ENCODE measurements at regions not wholly inside any gene's neighbourhood (a gene's known extent, or its start where the extent isn't known, plus 50 kb on each side); places are given as distances from the start of the nearest gene placed in this dataset.
"Not testable (repeated sequence)": the region's sequence is repeated elsewhere in the genome, so short reads cannot be mapped to it uniquely, and the experiment has no call there.

DNA sequence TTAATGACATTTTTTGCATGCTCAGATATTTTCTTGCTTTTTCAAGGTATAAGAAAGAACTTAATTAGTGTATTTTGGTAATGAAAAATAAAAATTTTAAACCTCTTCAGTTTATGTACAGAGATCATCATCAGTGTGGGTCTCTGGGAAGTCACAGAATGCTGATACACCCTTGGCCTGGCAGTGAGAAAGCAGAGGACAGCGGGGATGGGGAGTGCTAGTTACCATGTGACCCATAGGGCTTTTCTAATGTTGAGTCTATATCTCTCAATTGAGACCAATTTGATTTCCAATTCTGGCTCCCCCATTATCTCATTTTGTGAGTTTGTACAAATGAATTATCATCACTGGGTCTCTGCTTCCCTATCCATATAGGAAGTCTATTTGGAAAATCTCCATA lies 305.7 kb downstream of the CYRIA start:
- no peak for DNase-seq

DNA sequence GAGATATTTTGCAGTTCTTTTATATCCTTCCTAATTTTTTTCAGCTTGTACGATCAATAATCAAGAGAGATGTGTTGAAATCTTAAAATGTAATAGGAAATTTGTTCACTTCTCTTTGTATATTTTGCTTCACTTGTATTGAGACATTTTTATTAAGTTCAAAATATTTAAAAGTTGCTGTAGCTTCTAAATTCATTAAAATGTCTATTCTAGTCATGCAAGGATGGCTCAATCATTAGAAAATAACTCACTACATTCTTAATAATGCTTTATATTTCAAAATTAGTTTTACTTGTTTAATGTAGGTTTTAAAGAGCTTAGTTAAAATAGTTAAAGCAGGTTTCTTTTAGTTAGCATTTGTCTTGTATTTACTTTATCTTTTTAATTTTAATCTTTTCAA lies 308.4 kb downstream of the CYRIA start:
- DNase-seq, result no peak

DNA sequence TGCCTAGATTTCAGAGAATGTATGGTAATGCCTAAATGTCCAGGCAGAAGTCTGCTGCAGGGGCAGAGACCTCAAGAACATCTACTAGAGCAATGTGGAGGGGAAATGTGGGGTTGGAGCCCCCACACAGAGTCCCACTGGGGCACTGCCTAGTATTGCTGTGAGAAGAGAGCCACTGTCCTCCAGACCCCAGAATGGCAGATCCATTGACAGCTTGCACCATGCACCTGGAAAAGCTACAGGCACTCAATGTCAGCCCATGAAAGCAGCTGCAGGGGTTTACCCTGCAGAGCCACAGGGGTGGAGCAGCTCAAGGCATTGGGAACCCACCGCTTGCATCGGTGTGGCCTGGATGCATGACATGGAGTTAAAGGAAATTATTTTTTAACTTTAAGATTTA lies 314.1 kb downstream of the CYRIA start:
- no peak for DNase-seq

DNA sequence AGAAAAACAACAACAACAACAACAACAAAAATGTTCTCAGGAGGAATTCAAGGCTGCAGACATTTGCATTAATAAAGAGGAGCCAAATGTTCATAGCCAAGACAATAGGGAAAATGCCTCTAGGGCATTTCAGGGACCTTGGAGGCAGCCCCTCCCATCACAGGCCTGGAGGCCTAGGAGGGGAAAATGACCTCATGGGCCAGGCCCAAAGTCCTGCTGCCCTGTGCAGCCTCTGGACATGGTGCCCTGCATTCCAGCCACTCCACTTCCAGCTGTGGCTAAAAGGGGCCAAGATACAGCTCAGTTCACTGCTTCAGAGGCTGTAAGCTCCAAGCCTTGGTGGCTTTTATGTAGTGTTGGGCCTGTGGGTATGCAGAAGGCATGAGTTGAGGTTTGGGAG lies 314.5 kb downstream of the CYRIA start:
- DNase-seq, result no peak

DNA sequence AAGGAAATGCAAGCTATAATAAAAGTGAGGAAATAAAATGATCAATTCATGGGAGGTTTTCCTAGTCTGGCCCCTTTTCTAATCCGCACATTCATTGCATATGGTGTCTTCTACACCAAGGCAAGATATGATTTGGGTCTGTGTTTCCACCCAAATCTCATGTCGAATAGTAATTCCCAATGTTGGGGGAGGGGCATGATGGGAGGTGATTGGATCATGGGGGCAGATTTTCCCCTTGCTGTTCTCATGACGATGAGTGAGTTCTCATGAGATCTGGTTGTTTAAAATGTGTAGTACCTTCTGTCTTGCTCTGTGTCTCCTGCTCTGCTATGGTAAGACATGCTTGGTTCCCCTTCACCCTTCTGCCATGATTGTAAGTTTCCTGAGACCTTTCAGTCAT lies 315.4 kb downstream of the CYRIA start:
- no peak for DNase-seq

DNA sequence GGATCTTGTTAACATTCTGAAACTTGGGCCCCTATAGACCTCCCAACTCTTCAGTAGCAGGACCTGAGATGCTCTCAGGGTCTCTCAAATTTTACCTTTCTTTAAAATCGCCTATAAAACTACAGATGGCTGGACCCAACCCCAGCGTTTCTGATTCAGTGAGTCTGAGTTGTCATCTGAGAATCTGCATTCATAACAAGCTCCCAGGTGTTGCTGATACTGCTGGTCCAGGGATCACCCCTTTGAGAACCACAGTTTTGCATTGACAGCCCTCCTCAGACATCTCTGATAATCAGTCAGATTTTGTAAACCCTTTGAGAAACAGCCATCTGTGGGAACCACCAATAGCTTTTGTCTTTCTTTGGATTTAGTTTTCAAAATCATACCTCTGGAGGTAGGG lies 315.8 kb downstream of the CYRIA start:
- no peak for DNase-seq

DNA sequence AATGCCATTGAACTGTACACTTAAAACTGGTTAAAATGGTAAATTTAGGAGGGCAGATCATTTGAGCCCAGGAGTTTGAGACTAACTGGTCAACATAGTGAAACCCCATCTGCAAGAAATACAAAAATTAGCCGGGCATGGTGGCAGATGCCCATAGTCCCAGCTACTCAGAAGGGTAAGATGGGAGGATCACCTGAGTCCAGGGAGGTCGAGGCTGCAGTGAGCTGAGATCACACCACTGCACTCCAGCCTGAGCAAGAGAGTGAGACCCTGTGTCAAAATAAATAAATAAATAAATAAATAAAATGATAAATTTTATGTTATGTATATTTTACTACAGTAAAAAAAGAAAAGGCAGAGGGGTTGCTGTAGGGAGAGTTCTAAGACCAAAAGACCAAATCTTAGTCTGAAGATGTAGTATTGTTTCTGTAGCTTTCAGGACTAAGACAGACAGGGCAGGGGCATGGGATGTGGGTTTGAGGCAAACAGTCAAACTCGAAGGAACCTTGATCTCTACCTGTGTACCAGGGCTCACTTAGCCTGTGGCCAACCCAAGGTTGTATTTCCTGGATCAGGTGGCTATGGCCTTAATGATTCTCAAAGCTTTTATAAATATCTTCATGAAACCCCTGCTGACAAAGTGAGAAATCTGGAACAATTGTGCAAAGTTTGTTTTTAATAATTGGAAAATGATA lies 316.7 kb downstream of the CYRIA start:
- no peak for DNase-seq

DNA sequence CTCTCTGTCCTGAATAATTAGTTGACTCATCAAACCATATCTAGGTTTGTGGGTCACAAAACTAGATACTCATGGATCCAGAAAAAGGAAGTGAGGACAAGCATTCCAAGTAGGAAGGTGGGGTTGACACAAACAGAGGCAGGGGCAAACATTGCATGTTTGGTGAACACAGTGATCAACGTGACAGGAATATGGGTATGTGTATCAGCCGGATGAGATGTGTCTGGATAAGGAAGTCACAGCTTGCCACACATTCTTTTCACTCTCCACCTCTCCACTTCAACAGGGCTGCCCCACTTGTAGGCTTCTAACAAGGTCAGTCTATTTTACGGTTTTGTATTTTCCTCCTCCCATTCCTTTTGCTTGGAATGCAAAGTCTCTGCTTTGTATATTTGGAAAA lies 319.0 kb downstream of the CYRIA start:
- no peak for DNase-seq

DNA sequence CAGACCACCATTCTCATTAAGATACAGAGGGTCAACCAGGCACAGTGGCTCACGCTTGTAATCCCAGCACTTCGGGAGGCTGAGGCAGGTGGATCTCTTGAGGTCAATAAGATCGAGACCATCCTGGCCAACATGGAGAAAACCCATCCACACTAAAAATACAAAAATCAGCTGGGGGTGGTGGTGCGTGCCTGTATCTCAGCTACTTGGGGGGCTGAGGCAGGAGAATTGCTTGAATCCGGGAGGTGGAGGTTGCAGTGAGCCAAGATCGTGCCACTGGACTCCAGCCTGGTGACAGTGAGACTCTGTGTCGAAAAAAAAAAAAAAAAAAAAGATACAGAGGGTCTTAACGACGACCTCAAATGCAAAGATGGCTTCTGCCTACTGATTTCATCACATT lies 320.4 kb downstream of the CYRIA start:
- DNase-seq, result not testable (repeated sequence)

DNA sequence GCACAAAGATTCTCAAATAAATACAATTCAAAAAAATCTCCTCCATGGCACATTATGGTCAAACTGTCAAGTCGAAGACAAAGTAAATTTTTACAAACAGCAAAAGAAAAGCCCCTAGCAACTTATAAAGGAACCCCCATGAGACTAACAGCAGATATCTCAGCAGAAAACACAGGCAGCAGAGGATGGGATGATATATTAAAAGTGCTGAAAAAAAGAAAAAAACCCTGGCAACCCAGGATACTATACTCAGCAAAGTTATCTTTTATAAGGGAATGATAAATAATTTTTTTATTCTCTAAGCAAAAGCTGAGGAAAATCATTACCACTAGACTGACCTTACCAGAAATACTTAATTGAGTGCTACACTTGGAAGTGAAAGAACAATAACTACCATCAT lies 326.4 kb downstream of the CYRIA start:
- DNase-seq, result no peak

DNA sequence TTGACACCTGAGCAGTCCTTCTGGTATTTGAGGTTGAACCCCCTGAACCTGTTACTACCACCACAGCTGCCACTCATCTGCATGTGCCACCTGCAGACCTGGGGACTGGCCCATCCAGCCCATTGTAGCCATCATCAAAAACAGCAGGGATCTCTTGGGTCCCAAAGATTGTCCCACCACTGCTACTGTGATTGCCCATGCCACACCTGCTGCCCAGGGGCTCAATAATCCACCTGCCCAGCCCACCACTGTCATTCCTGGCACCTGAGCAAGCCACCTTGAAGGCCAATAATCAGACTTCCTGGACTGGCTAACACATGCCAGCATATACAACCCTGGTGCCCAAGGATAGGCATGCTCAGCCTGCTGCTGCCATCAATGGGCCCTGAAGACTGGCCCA lies 327.6 kb downstream of the CYRIA start:
- DNase-seq, result no peak

DNA sequence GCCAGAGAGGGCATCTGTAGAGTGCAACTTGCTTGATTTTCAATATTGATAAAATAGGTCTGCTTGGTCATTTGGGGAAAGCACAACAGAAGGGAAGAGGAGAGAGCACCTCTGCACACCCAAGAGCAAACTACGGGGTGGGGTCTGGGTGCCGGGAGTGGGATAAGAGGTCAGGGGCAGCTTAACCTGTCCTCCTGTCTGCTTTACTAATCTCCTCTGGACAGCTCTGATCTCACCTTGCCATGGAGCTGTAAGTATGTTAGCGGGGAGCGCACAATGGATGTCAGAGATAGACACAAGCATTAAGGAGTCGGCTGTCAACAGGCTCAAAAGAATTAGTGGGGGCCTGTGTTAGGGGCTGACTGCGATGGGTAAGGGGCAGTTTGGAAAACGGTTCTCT lies 328.7 kb downstream of the CYRIA start:
- no peak for DNase-seq

DNA sequence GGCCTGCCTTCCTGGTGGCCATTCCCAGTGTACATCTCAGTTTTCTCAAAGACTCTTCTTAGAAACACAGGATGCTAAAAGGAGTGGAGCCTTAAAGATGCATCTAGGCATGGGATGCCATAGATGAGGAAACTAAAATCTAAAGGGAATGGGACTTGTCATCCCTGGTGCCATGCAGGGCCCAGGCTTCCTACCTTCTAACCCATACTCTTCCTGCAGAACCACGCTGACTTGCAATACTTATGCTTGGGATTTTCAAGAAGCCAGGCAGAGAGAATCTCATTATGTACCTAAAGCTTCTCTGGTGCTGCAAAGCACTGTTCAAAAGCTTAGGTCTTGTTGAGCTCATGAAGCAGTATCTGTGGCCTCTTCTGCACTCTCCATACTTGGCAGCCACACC lies 329.1 kb downstream of the CYRIA start:
- DNase-seq, result no peak

DNA sequence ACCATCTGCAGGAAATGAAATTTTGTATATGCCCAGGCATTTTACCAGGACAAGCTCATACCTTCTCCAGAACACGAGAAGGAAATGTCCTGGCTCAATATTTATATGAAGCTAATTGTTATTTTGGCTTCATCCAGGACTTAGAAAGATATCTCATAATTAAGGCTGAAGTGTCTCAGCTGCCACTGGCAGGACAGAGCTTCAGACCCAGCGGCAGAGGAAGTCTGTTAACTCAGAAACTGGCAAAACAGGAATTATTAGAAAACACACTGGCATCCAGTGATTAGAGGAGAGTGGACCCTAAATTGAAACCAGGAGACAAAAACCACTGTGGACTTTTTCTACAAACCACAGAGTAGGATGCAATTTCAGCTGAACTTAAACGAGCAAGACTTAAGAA lies 329.7 kb downstream of the CYRIA start:
- no peak for DNase-seq

DNA sequence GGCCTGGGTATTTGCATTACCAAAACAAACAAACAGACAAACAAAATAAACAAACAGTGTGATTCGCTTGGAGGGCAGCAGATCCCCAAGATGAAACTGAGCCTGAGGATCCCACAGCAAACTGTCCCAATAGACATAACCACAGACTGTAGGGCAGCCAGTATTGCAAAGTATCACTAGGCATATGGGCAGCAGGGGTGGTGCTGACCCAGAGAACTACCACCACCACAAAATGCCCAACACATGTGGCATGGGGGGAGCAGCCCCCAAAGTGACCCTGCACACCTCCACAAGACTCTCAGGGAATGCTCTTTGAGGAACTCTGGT lies 330.1 kb downstream of the CYRIA start:
- no peak for DNase-seq

DNA sequence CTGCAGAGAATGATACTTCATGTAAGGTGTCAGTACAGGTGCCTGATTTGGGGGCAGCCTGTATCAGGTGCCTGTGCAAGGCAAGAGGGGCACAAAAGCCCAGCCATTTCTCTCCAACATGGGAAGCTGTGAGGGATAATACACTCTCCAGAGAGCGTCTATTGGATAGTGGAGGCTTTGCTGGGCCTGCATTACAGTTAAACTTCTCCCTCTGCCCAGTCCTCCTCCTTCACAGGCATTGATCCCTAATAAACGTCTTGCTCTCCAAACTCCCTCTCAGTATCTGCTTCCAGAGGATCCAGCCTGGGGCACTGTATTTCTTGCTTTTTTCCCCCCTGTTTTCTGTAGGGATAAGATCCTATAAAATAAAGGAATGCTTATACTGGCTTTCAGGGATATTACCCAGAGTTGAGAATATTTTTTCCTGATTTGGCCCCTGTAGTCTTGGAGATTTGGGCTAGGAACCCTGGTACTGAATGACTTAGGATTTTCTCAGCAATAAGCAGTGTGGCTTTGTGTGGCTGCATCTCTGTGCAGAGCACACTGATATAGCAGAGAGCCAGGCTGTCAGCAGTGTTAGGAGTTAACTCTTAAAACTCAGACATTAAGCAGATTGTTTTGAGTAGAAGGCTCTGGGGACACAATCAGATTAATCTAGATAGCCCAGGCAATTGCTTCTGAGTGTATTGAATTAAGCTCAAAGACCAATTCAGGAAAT lies 330.6 kb downstream of the CYRIA start:
- no peak for DNase-seq

DNA sequence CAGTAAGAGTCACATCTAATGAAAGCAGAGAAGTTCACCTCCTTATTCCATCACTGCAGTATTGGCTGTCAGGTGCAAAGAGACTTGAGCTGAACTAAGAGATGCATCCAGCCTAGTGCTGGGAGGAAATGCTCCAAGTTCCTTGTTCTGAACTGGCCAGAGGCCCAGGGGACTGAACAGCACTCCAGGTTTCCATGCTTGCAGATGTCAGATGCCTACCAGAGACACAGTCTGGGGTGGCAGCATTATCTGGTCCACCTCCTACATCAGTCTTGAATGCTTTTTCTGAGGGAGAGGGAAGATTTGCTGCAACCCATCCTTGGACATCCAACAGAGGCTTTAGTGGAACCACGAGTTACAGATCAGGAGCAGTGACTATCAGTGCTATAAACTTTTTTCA lies 331.3 kb downstream of the CYRIA start:
- no peak for DNase-seq

DNA sequence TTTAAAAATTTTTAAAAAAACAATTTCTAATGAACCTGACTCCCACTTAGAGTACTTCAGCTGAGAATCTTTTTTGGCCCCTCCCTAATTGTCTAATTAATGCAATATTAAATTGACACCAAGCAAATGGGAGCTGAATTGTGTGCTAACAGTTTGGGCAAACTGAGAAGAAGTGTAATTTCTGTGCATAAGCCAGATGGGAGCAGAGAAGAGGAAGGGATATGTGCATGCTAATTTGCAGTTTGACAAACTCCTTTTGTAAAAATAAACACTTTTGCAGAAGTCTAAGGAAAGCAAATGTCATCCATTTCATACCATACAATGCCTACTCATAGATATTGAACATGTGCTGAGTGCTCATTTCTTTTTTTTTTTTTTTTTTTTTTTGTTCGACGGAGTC lies 332.0 kb downstream of the CYRIA start:
- no peak for DNase-seq

DNA sequence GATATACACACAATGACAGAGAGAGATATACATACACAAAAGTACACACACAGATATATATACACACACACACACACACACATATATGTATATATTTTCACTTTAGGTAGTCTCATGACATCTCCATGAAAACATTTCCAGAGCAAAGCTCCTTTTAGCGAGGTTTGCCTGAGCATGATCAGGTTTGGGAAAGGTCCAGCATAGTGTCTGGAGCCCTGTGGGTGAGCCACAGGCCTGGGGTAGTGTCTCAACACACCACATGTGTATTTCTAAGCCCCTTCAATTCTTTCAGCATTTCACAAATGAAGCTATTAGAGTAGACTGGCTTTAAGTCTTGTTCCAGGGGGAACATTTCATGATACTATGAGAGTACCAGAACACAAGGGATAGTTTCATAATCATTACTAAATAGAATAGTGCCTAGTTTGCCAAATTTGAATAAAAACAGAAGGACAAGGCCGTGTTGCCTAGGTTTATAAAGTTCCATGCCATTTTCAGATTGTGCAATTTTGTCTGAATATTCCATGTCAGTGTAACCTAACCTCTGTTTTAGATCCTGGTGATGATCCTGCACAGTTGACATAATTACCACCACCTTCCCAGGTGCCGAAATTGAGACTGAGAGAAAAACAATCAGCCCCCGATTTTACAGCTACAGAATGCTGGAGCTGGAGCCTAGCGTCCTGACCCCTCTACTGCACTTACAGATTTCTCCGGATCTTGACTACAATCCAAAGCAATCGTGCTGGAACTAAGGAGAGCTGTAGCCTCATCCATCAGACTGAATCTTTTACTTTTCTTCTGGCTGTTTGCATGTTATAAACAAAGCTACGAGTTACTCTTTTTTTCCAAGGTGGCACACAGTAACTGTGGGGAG lies 332.7 kb downstream of the CYRIA start:
- DNase-seq, result no peak

DNA sequence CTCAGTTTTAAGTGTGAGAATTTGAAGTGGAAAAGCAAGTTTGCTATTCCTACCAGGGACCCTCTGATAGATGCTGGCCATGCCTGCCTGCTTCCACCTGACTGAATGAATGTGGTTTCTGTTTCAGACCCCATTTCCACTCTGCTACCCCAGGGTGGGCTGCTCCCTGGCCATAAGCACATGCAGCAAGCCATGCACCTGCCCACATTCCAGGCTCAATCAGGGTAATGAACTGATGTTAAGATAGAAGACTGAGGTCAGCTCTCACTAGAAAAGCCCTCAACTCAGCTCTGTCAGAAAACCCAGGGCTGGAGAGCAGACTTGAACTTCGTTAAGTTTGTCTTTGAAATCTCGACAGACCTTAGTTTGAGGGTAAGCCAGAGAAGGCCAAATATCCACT lies 333.9 kb downstream of the CYRIA start:
- no peak for DNase-seq

DNA sequence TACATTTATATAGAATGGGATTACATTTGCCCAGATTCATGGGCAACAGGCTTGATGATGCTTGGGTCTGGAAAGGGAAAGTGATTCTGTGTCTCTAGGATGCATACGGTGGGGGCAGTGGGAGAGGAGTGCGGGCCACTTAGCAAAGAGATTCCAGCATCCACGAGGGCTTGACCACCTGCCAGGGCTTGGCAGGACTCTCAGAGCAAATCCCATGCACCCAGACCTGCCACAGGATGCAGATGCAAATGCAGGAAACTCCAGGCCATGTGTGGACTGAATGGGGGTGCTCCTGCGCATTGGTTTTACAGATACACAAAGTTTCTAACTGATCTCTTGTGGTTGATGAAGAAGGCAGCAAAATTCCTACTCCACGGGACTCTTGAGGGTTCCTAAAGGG lies 334.7 kb downstream of the CYRIA start:
- no peak for DNase-seq

DNA sequence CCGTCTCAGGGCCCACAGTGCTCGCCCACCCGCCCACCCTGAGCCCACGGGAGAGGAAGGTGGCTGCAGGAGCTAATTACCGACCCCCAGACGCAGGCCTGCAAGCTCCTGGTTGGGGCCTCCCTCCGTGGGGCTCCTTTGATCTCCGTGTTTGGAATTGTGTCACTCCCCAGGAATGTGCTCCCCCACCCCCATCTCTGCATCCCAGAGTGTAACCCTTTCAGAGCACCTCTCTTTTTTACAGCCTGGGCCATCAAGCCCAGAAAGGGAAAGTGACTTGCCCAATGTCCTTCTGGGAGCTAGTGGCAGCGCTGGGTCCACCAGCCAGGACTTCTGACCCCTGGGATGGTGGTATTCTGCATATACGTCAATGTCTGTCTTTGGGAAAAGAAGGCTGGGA lies 335.1 kb downstream of the CYRIA start:
- DNase-seq, result no peak

DNA sequence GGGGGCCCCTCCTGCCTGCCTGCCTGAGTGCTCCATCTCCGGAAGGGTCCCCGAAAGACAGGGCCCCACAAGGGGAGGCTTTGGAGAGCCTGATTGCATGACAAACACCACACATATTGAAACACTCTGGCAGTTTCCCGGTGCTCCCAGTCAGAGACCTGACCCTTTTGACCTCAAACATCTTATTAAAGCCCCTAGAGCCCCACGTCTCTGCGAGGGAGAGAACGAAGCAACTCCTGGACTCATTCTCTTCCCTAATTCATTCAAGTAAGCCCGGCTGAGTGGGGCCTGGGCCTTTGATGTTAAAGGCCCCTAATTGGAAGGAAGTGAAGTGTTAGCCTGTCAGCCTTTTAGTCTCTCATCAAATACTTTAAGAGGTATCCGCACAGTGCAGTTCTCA lies 335.6 kb downstream of the CYRIA start:
- no peak for DNase-seq

DNA sequence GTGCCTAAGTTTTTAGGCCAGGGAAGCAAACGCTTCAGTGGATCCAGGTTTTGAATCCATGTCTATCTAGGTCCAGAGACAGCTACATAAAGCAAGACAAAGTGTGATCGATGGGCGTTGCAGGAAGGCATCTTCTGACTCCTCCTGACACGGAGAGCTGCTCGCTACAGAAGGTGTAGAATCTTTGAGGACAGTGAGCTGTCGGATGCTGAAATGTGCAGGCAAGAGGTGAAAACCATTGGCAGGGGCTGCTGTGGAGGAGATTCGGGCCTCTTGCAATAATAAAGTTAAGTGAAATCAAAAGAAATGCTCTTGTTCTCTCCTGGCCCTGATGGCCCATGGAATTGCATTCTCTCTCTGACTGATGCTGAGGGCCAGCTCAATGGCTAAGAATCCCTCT lies 336.2 kb downstream of the CYRIA start:
- DNase-seq, result no peak

Measured in T-helper 2 cell (primary cell).